ENCODE measurements at regions not wholly inside any gene's neighbourhood (a gene's known extent, or its start where the extent isn't known, plus 50 kb on each side); places are given as distances from the start of the nearest gene placed in this dataset.

- no peak for TF ChIP-seq CTCF (IDR thresholded peaks at IDR 0.05; ENCODE audit: low read depth, low read length)
- TF ChIP-seq POLR2A (IDR thresholded peaks at IDR 0.05; ENCODE audit: extremely low read depth, insufficient read length) = no peak
- no peak for TF ChIP-seq MYC (IDR thresholded peaks at IDR 0.05; ENCODE audit: low read depth, low read length)
- TF ChIP-seq, protein P1, sequence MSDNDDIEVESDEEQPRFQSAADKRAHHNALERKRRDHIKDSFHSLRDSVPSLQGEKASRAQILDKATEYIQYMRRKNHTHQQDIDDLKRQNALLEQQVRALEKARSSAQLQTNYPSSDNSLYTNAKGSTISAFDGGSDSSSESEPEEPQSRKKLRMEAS (IDR thresholded peaks at IDR 0.05; ENCODE audit: low read depth, low read length) = no peak
Observed at GRCh38 chr18:78767648-78768071, 212.0 kb upstream of the SALL3 start.
